HG03039 (cell line): ENCODE measurements at regions not wholly inside any gene's neighbourhood (a gene's known extent, or its start where the extent isn't known, plus 50 kb on each side); places are given as distances from the start of the nearest gene placed in this dataset.

Experiments
- ATAC-seq: cut with Tn5 transposase; IDR thresholded peaks from one replicate; pipeline ENCODE4 v1.9.1; 2021; ENCODE audit warnings: mild to moderate bottlenecking, moderate library complexity; ENCODE audit not compliant: unreplicated experiment

DNA sequence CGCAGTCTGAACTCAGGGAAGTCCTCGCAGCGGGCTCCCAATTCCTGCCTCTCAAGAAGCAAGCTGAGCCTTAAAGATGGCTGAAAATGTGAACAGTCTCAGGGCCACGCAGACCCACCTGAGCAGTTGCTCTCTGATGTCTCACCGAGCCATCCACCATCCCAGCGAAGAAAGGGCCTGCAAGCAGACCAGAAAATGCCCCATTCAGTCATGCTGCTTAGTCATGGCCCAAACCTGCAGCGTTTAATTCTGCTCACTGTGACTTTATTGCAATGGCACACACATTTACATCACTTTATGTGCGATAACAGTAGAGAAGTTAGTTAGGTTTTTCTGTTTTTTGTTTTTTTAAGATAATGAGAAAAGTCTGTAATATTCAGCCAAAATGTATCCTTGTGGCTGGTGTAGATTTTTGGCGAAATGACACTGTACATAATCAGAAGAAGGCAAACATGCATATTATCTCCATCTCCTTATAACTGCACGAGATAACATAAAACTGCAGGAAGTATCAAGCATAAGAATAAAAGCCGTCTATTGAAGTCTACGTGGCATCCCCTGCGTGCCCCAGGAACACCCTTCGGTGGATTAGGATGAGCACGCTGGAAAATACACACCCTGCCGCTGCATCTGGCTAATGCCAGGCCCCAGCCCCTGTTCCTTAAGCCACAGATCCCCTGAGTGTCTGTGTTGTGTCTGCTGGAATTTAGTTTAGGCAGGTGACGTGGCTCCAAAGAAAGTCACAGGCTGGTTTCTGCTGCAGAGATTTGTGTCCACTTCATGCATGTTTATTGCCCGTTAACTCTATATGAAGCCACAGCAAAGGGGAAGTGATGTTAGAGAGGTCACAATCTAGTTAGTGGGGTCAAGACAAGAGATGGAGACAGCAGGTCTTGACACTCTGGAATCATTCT, 119.8 kb upstream of the IRF2BP2 start:
- ATAC-seq, result no peak

DNA sequence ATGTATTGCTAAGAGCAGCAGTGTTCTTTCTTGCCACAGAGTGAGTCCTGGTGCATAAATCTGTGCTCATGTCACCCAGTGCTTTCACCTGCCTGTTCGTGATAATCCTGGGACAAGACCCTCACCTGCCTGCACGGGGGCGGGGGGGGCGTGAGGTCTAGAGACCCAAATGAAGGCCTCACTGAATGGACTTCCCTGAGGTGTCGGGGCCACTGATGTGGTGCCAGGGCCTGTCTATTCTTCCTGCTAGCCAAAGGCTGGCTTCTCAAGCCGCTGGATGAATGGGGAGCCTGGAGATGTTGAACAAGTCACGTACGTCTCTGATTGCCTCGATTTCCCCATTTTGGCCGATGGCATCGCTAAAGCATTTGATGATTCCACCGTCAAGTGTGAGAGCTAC, 118.8 kb upstream of the IRF2BP2 start:
- ATAC-seq, result no peak

DNA sequence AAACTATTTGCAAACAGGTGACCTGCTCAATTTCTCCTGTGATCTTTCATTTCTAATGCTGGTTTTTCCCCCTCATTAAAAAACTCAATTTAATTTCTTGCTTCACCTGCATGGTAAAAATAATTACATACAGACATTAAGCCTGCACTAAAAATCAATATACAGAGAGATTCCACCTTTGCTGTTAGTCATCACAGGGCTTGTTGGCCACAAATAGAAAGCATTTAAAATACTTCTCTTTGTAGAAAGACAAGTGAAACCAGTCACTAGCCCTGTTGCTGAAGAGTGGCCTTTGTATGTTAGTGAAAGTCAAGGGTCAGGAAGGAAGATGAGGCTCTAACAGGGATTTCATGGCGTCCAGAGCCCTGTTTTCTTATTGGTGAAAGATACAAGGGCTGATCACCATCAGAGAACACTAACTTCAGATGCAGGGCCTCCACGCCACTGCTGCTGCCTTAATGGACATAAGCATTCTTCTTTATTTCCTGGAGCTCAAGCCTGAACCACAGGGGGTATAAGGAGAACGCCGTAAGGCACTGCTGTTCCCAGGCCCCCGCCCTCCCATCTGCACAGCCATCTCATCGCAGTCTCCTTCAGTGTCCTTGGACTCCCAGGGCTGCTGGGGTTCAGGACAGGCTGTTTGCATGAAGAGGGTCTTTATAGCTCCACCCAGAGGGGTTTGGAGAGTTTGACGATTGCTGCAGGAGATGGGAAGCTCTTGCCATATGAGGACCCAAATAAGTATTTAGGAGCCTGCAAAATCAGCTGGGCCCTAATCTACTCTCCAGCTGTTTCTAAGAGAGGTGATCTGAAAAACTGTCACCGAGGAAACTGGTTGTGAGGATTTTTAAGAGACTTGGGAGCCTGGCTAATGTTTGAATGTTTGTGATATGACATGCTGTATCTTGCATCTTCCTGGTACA, 117.3 kb upstream of the IRF2BP2 start:
- no peak for ATAC-seq

DNA sequence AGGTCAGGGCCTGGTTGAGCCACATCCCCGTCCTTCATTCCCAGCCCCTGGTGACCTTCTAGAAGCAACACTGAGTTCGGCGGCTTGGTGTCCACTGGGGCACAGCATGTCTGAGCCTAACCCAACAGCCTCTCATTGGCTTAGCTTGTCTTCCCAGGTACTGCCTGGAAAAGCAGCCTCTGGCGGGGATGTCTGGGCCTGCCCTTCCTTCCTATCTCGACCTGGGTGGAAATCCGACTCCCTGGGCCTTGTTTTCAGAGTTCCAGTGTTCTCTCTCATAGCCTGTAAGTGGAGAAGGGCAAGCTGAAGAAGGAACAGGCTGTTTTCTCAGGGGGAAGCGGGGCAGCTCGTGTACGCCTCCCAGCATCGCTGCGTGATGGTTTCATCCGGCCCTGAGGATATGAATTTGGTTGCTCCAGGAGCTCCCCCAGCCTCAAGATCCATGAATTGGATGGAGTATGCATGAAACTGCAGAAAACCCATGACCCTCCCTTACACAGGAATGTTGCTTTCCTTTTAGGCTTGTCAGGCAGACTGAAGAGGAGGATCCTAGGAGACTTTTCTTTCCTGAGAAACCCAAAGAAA, 116.5 kb upstream of the IRF2BP2 start:
- no peak for ATAC-seq

DNA sequence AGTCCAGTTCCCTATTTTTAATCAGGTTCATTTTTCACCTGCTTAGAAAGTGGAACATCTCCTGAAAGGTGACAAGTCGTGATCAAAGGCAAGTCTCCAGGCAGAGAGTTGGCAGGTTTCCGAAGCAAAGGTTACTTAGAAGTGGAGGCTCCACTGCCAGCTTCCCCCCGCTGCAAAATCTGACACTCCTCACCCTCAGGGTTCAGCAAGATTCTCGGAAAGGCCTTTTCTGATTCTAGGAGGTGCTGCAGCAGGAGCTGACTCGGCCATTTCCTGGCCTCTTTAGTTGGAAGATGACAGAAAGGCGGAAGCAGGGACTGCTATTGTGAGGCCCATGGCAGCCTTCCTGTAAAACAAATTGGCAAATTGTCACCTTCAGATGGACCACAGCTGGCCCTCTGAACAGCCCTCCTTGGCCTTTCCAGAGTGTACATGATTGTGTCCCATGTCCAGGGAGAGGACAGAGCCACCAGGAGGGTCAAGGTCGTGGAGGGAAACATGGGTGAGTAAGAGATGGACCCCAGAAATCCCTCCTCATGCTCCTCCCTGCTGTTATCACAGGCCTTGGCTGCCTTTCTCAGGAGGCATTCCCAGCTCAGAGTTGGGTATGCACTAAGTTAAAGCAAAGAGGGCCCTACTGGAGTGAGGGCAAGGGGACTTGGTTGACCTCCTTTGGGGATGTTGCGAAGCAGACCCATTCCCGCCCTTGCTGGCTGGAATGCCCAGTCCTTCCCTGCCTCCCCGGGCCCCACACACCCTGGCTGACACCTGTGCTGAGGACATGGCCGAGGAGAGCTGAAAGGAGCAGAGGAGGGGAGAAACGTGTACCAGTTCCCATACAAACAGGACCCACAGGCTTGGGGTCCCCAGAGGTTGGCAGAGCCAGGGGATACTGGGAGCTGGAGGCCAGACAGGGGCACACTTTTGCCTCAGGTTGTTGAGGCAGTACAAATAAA, 115.5 kb upstream of the IRF2BP2 start:
- ATAC-seq, result no peak

DNA sequence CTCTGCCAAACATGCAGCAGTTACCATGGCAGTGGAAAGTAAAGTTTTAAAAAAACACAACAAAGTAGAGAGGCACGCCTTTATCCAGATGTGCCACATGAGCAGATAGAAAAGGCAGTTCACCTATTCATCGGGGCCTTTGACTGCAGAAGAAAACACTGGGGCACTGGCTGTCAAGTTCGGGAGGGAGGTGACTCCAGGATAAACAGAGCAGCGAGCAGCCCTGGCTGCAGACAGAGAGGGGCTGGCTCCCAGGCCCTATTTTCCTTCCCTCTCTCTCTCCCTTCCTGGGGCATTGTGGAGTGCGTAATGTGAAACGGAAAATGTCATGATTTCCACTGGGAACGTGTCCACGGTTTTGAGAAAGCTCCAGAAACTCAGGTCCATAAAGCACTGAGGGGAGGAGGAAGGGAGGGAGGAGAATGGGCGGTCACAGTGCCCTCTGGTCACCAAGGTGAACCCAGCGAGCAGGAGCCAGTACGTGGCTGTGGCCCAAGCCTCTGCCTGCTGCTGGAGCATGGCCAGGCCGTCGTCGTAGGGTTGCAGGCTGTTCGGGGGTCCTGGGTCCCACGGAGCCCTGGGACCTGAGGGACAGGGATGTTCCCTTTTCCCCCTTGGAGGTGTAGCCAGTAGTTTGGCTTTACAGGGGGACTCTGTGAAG, 114.7 kb upstream of the IRF2BP2 start:
- peak; percentile 15 for ATAC-seq

DNA sequence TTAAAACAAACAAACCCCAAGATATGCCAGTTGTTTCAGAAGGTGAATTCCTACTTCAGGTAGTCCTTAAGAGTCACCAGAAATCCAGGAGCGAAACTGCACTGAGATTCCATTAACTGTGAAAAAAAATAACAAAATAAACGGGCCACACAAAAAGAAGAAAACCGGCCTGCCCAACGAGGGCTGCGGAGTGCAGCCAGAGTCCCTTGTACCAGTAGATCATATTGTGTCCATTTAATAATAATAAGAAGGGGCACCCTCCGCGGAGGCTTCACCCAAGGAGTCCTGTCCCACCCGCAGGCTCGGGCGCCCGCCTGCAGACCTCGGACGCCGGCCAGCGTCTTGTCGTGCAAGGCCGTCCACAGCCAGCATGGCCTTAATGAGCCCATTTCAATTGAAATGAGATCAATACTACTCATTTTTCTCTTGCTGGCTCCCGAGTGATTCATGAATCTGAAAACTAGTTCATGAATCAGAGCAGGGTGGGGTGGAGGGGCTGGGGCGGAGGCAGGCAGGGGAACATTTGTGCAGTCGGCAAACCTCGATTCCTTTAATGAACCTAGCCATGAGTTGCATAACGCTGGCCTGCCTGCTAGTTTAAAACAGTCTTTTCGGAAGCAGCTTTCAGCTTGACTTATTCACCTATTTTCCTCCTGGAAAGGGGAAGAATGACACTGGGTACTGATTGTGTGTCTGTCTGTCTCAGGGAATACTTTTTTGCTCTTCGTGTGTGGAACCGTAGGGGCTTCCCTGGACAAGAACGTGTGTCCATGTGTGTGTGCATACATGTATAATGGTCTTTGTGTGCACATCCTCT, 113.1 kb upstream of the IRF2BP2 start:
- ATAC-seq, result no peak

DNA sequence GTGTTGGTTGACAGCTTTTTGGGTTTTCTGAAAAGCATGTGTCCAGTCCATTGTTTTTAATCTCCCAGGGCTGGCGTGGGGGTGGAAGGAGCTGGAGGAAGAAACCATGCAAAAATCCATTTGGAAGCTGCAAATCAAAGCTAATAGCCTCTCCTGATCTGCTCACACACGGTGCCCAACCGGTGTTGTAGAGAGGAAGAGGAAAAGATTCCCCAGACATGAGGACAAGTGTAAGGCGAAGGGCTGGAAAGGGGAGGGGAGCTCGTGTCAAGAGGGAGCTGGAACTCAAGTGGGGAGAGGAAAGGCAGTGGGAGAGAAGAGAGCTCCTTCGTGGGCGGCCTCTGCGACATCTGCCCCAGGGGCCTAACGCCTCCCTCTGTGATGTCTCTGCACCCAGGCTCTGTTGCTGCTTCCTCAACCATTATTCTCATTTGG, 112.3 kb upstream of the IRF2BP2 start:
- ATAC-seq, result no peak

DNA sequence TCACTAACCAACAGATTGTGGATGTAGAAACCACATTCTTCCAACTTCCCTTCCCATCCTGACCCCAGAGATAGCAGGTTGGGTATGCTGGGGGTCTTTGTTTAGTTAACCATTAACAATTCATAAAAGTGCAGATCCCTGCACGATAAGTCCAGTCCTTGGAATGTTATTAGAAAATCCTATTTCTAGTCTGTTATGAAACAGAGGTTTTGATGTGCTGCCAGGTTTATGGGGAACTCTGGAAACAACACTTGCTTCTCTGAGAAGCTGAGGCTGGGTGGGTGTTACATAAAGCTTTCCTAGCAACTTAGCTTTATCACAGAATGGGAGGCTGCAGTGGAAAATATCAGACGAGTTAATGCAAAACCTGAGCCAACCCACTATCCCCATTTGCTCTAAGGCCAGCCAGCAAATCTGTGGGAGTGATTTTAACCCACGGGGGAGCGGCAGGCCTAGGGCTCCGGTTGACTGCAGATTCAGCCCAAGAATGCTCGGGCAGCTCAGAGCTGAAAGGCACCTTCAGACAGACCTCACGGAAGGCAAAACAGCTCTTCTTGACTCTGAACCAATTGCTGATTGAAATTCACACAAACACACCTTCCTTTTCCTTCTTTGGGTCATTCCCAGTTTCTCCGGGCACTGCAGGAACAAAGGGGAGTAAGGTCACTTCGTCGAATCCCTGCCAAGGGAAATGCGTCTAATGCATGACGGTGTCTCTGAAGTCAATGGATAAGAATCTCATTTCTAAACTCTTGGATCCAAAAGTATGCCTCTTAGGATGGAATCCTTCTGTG, 111.7 kb upstream of the IRF2BP2 start:
- ATAC-seq, result no peak

DNA sequence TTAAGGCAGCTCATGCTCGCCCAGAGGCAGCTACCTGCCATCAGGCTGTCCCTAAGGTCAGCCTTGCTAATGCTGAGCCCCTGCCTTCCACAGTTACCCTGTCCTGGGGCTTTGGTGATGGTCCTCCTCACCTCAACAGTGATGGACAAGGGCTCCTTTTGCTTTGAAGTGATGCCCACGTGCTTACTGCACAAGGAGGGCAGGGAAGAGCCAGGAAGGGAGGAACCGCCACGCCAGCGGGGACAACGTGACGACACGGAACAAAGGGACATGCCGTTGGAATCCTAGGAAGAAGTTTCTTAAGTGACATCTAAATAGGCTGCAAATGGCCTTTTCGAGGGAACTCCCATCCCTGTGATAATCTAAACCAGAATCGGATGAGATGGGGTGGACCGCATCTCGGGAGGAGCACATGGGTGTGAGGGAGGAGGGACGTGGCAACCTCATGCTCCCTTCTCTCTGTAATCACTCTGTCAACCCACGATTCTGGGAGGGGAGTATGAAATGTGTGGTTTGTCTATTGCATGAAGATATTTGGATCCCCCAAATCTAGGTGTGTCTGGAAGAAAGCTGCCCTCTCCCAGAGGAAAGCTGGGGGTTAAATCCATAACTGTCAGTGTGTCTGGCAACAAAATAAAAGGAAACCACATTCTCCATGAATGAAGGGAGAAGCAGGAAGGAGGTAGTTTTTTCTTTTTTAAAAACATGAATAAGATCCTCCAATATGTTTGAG, 110.9 kb upstream of the IRF2BP2 start:
- no peak for ATAC-seq

DNA sequence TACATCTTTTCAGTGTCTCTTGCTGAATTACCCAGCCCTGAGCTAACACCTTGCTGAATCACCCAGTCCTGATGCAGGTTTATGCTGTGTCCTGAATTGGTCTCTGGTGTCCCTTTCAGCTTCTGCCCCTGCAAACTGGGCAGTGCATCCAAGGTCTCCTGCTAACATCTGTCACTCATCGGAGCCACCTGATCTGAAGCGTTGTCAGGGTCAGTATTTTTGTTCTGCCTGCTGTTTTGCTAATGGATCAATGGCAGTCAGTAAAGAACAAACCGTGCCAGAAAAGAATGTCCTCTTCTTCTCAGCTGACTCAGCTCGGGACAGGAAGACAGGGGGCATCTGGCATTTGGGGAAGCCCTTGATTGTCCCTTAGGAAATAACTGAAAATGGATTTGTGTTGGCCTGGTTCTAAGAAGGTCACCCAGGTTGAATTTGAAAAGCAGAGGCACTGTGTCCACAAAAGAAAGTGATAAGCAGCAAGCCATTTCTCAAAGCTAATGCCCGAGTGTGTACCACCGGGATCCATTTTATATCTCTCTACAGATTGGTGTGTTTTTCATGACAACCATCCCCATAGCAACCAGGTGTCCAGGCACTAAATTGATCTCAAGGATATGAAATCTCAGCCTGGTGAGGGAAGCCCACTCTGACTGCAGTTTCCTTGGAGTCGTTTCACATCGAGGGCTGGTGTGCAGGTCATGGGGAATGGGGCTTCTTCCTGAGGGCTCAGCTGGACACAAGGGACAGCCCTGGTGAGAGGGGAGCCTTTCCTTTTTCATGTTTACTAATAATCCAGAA, 109.7 kb upstream of the IRF2BP2 start:
- ATAC-seq, result no peak

DNA sequence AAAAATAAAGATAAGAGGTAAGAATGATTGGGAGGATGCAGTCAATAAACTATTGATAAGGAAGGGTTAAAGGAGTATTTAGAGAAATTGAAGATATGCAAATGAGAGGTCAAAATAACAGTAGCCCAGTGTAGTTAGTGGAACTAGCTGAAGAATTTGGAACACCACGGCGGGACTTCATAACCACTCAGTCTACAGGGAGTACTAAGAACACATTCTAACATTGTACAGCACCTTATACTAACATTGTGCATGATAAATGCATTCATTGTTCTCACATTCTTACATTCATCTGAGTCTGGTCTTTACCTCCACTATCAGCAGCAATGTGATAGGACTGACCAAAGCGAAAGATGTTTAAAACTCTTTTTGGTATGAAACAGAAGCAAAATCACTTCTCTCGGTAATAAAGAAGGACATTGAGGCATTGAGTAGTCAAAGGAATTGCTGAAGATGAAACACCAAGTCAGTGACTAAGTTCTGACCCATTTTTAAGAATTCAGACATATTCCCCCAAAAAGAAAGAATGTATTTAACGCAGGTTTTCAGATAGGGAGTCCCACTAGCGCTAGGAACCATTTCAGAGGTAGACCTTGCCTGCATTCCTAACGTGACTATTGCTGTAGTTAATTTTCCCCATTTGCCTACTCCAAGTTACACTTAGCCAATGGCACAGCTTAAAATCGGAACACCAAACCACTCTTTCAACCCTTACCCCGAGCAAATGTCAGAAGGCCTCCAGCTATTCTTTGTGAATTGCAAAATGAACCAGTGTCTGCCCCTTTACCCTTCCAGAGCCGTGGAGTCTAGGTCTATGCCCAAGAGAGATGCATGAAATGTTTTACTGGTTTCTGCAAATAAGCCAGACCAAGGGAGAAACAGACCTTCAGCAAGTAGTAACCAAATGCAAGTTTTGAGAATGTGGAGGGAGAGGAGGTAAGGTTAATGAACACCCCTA, 108.8 kb upstream of the IRF2BP2 start:
- ATAC-seq, result no peak

DNA sequence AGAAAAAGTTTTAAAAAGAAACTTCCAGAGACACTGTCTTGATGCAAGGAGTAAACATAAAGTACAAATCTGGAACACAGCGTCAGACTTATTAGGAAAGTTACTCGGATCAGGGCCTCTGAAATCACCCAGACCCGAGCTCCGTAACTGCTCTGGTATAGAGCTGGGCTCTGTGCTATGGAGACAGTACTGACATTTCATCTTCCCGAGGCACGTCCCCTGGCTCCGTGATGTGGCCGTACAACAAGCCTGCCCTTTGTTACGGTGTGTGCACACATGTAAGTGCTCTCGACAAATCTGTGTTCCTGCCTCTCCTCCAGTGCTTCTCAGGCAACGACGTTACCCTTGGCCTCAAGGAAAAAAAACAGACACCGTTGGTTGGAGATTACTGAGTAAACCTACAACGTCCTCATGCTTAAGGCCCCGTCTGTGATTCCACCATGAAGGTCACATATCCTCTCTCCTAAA, 107.0 kb upstream of the IRF2BP2 start:
- ATAC-seq, result no peak

DNA sequence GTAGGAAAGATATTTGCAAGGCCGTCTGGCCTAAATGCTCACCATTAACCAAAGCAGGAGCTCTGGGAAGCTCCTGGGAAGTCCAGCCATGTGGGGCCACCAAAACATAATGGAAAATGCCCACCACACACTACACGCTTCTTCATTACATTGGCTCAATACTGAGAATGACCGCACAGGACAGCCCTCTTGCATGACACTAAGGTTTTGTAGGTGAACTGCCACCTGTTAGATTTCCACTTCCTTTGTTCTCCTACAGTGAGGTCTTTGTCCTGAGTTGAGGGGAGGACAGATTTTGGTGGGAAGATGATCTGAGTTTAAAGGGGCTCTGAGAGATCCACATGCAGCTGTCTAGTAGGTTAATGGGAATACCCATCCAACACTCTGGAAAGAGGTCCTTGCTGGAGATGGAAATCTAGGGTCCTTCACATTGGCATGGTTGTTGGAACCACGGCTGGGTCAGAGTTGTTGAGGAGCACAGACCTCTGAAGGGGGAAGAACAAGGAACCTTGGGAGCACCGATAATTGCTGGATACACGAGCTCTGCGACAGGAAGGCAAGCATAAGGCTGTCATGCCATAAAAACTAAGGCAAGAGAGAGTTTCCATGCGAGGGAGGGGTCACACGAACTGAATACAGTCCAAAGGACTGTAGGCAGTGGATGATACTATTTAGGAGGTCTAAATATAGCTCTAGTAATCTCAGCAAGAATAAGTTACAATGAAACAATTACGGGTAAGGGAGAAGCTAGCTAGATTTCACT, 105.5 kb upstream of the IRF2BP2 start:
- ATAC-seq, result no peak

DNA sequence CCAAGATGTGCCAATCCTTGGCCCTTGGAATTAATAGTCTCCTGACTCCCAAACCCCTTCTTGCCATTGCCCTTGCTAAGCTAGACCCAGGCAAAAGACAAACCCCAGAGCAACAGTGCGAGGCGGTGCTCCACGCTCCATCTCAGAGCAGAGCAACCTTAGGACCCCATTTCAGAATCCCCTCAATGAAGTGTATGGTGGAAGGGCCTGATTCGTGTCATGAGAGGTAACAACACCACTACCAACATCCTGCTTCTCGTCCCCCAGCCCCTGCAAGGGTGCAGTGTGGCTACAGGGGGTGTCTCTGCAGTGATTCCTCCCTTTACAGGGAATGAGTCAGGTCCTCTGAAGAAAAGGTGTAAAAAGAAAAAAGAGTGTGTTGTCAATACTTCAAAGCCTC, 103.9 kb upstream of the IRF2BP2 start:
- ATAC-seq, result no peak
